Thymus (tissue), 11 donors: ENCODE measurements at regions not wholly inside any gene's neighbourhood (a gene's known extent, or its start where the extent isn't known, plus 50 kb on each side); places are given as distances from the start of the nearest gene placed in this dataset.

Experiments
- DNase-seq, 9 donors: peaks; one replicate each; pipeline ENCODE4 v3.0.0-alpha.2; 2013; ENCODE audit warnings: low spot score in 9 of 9, low read depth in 6 of 9, missing footprints in 1 of 9
- H3K27ac ChIP-seq, 2 donors: one replicate each; pipeline ENCODE4 v1.5.1; 2013; ENCODE audit warnings: control low read depth in 1 of 2, low read depth in 1 of 2, low read length in 1 of 2, mild to moderate bottlenecking in 1 of 2, moderate library complexity in 1 of 2
- H3K27me3 ChIP-seq, 2 donors: one replicate each; pipeline ENCODE4 v1.5.1; 2013; ENCODE audit warnings: low read length in 1 of 2; ENCODE audit not compliant: control insufficient read depth in 2 of 2, insufficient read depth in 1 of 2
- H3K36me3 ChIP-seq, 2 donors: one replicate each; pipeline ENCODE4 v1.5.1; 2013; ENCODE audit warnings: low read length in 1 of 2, mild to moderate bottlenecking in 1 of 2, moderate library complexity in 1 of 2; ENCODE audit not compliant: control insufficient read depth in 2 of 2, insufficient read depth in 2 of 2
- H3K4me1 ChIP-seq, 2 donors: one replicate each; pipeline ENCODE4 v1.5.1; 2013; ENCODE audit warnings: low read length in 2 of 2; ENCODE audit not compliant: control insufficient read depth in 2 of 2, insufficient read depth in 2 of 2
- H3K4me3 ChIP-seq, 2 donors: one replicate each; pipeline ENCODE4 v1.5.1; 2013; ENCODE audit warnings: low read length in 2 of 2, control low read depth in 1 of 2, mild to moderate bottlenecking in 1 of 2
- H3K9me3 ChIP-seq, 2 donors: one replicate each; pipeline ENCODE4 v1.5.1; 2013; ENCODE audit warnings: low read length in 1 of 2, mild to moderate bottlenecking in 1 of 2; ENCODE audit not compliant: control insufficient read depth in 2 of 2, insufficient read depth in 1 of 2
- WGBS: extraction: QIAGEN DNeasy Blood & Tissue Kit; methylation state at CpG from one replicate; pipeline ENCODE4 v1.1.7; 2013; 5-methylcytosine and 5-hydroxymethylcytosine counted together
- donor health status: healthy.

GRCh38 chr18:31213641-31214040, 51.0 kb upstream of the DSC1 start:
- Histone ChIP-seq H3K27ac (no peak overlapping the region), H3K9me3 (no peaks in the 10 kb centered on the region), H3K36me3 (no peaks in the 10 kb centered on the region), H3K27me3 (no peaks in the 10 kb centered on the region), H3K4me1 (no peaks in the 10 kb centered on the region), H3K4me3 (no peak overlapping the region)
- DNase-seq: no peak

DNA sequence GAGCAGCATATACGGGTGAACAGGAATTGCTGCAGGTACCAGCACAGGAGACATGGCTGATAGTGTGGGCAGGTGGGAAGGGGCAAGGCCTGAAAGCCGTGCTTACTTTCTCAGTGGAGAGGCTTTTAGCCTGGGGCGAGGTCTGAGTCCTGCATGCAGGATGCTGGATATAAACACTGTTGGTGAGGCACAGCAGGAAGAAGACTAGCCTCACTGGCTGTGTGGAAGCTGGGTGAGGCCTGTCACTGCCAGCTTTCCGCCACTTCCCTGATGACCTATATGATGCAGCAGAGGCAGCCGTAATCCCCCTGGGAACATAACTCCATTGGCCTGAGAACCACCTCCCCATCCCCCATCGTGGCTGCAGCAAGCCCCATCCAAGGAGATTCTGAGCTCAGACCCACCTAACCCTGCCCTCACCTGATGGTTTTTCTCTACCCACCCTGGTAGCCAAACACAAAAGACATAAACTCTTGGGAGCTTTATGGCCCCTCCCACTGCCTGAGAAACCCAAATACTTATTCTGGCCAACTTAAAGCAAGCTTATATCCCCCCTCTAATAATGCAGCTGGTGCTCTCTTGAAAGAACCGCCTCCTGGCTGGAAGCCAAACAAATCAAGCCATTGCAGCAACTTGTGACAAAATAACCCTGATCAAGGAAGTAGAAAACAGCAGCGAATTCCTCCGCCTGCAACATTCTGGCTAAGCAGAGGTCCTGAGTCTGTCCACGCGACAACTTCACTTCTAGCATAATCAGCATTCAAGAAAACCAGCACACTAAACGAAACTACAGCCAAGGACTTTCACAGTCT, 54.6 kb upstream of the DSC1 start:
- DNase-seq: no peak
- 93% methylated on average over 12 of the region's 12 CpGs for WGBS
- H3K27me3 ChIP-seq: no peaks in the 10 kb centered on the region
- H3K36me3 ChIP-seq: no peaks in the 10 kb centered on the region
- H3K9me3 ChIP-seq: no peaks in the 10 kb centered on the region
- H3K4me1 ChIP-seq: no peaks in the 10 kb centered on the region
- H3K27ac ChIP-seq: no peak overlapping the region
- no peak overlapping the region for H3K4me3 ChIP-seq

DNA sequence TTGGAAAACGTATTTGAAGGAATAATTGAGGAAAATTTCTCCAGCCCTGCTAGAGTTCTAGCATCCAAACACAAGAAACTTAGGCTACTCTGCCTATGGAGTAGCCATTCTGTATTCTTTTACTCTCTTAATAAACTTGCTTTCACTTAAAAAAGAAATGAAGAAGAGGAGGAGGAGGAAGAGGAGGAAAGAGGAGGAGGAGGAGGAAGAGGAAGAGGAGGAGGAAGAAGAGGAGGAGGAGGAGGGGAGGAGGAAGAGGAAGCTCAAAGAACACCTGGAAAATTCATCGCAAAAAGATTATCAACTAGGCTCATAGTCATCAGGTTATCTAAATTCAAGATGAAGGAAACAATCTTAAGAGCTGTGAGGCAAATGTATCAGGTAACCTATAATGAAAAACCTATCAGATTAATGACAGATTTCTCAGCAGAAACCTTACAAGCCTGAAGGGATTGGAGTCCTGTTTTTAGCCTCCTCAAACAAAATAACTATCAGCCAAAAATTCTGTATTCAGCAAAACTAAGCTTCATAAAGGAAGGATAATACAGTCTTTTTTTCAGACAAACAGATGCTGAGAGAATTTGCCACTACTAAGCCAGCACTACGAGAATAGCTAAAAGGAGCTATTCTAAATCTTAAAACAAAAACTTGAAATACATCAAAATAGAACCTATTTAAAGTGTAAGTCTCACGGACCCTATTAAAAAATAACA, 56.2 kb upstream of the DSC1 start:
- Histone ChIP-seq H3K27ac (no peak overlapping the region), H3K4me1 (no peaks in the 10 kb centered on the region), H3K4me3 (no peak overlapping the region), H3K27me3 (no peaks in the 10 kb centered on the region), H3K36me3 (no peaks in the 10 kb centered on the region), H3K9me3 (no peaks in the 10 kb centered on the region)
- no peak for DNase-seq
- 89% methylated on average over 4 of the region's 4 CpGs for WGBS

- Histone ChIP-seq H3K4me3 (no peak overlapping the region), H3K36me3 (no peaks in the 10 kb centered on the region), H3K9me3 (no peaks in the 10 kb centered on the region), H3K4me1 (no peaks in the 10 kb centered on the region), H3K27ac (no peak overlapping the region), H3K27me3 (no peaks in the 10 kb centered on the region)
- DNase-seq: no peak
- WGBS: 93% methylated on average over 2 of the region's 2 CpGs
Observed at GRCh38 chr18:31219395-31219794, 56.7 kb upstream of the DSC1 start.

DNA sequence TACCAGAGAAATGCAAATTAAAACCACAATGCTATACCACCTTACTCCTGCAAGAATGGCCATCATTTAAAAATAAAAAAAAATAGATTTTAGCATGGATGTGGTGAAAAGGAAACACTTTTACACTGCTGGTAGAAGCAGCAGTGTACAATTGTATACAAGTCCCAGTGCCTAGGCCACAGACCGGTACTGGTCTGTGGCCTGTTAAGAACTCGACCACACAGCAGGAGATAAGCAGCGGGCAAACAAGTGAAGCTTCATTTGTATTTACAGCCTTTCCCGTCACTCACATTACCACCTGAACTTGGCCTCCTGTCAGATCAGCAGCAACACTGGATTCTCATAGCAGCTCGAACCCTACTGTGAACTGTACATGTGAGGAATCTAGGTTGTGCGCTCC, 60.7 kb upstream of the DSC1 start:
- Histone ChIP-seq H3K27me3 (no peaks in the 10 kb centered on the region), H3K9me3 (no peaks in the 10 kb centered on the region), H3K27ac (no peak overlapping the region), H3K4me1 (no peaks in the 10 kb centered on the region), H3K4me3 (no peak overlapping the region), H3K36me3 (no peaks in the 10 kb centered on the region)
- no peak for DNase-seq
- 94% methylated on average over 6 of the region's 6 CpGs for WGBS

- Histone ChIP-seq H3K4me3 (no peak overlapping the region), H3K27me3 (no peaks in the 10 kb centered on the region), H3K4me1 (no peaks in the 10 kb centered on the region), H3K27ac (no peak overlapping the region), H3K36me3 (no peaks in the 10 kb centered on the region), H3K9me3 (no peaks in the 10 kb centered on the region)
- WGBS: 84% methylated on average over 5 of the region's 5 CpGs
- DNase-seq: no peak
Observed at GRCh38 chr18:31225668-31226067, 63.0 kb upstream of the DSC1 start.

DNA sequence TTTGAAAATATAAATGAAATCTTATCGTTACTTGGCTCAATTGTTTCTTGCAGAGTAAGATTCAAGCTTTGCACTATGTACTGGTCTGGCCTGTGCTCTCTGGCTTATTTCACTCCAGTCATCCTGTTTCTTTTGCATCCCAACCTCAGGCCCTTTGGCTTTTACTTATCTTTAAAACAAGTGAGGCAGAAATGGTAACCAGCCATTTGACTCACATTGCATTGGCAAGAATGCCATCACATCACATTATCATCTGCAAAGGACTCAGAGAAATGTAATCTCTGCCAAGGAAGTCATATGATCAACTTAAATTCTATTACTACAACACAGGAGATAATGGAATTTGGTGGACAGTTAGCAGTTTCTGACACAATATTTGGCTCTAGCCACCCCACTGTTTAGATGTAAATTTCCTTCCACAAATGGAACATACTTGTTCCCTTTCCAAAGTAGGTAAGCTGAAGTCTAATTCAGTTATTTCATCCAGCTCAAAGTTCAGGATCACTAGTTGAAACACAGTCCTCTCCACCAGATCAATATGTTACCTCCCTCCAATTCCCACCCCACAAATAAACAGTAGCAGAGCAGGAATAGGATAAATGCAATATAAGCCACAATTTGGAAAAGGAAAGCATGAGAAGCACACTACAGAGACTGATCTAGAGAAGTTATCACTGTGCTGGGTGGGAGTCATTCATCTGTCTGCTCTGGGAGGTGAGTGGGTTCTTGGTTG, 65.0 kb upstream of the DSC1 start:
- Histone ChIP-seq H3K27ac (no peak overlapping the region), H3K9me3 (no peaks in the 10 kb centered on the region), H3K36me3 (no peaks in the 10 kb centered on the region), H3K4me3 (no peak overlapping the region), H3K4me1 (no peaks in the 10 kb centered on the region), H3K27me3 (no peaks in the 10 kb centered on the region)
- no peak for DNase-seq
- 50% methylated on average over 1 of the region's 1 CpG for WGBS

GRCh38 chr18:31229829-31230228, 67.2 kb upstream of the DSC1 start:
- 68% methylated on average over 2 of the region's 2 CpGs for WGBS
- H3K27me3 ChIP-seq: no peaks in the 10 kb centered on the region
- no peaks in the 10 kb centered on the region for H3K36me3 ChIP-seq
- no peak overlapping the region for H3K4me3 ChIP-seq
- no peak for DNase-seq
- peak overlapping the region in 1 of 2 donors; percentile 18 for H3K27ac ChIP-seq
- no peaks in the 10 kb centered on the region for H3K4me1 ChIP-seq
- no peaks in the 10 kb centered on the region for H3K9me3 ChIP-seq

GRCh38 chr18:31230495-31230894, 67.8 kb upstream of the DSC1 start:
- Histone ChIP-seq H3K4me1 (no peaks in the 10 kb centered on the region), H3K27me3 (no peaks in the 10 kb centered on the region), H3K4me3 (no peak overlapping the region), H3K36me3 (no peaks in the 10 kb centered on the region), H3K9me3 (no peaks in the 10 kb centered on the region), H3K27ac (no peak overlapping the region)
- WGBS: 63% methylated on average over 3 of the region's 3 CpGs
- DNase-seq: no peak
